SU-DHL-6 (cell line): ENCODE measurements at regions not wholly inside any gene's neighbourhood (a gene's known extent, or its start where the extent isn't known, plus 50 kb on each side); places are given as distances from the start of the nearest gene placed in this dataset.

Experiments
- H2AFZ ChIP-seq: fragments of 200-600 bp; sonication (generic); 2 replicates; pipeline ENCODE4 v1.6.1; 2014; ENCODE audit warnings: low read depth, mild to moderate bottlenecking, moderate library complexity, mixed read lengths, antibody characterized with exemption, low read length; ENCODE audit not compliant: severe bottlenecking
- H3F3A ChIP-seq: fragments of 200-600 bp; shearing (Covaris generic); 2 replicates; pipeline ENCODE4 v1.6.0; 2016; ENCODE audit warnings: antibody characterized with exemption, mild to moderate bottlenecking; ENCODE audit not compliant: insufficient read depth
- H3K27ac ChIP-seq: fragments of 200-600 bp; sonication (generic); 2 replicates; pipeline ENCODE4 v1.5.1; 2016; ENCODE audit warnings: low read depth, mild to moderate bottlenecking, low read length, moderate library complexity, mixed read lengths
- H3K27me3 ChIP-seq: fragments of 200-600 bp; sonication (generic), shearing (Covaris generic); 2 replicates; pipeline ENCODE4 v1.6.0; 2014; ENCODE audit warnings: mild to moderate bottlenecking, low read length
- H3K36me3 ChIP-seq: fragments of 200-600 bp; sonication (generic); 2 replicates; pipeline ENCODE4 v1.6.1; 2014; ENCODE audit warnings: mild to moderate bottlenecking, low read length, mixed read lengths
- H3K4me2 ChIP-seq: fragments of 300-600, 200-600 bp; shearing (Covaris generic), sonication (generic); 2 replicates; pipeline ENCODE4 v1.6.0; 2014; ENCODE audit warnings: low read length, low read depth, mild to moderate bottlenecking; ENCODE audit not compliant: poor library complexity, severe bottlenecking
- H3K4me3 ChIP-seq: fragments of 200-600 bp; sonication (generic); 2 replicates; pipeline ENCODE4 v1.5.1; 2014; ENCODE audit warnings: antibody characterized with exemption, low read length, mild to moderate bottlenecking, mixed read lengths; ENCODE audit not compliant: insufficient read depth, poor library complexity, severe bottlenecking
- H3K79me2 ChIP-seq: fragments of 200-600 bp; sonication (generic); 2 replicates; pipeline ENCODE4 v1.6.1; 2014; ENCODE audit warnings: mild to moderate bottlenecking, low read length, moderate library complexity; ENCODE audit not compliant: insufficient read depth
- H3K9ac ChIP-seq: fragments of 200-600 bp; sonication (generic); 2 replicates; pipeline ENCODE4 v1.7.0; 2014; ENCODE audit warnings: mild to moderate bottlenecking, low read length
- H3K9me2 ChIP-seq: fragments of 200-600 bp; sonication (generic); replicated peaks from 2 replicates; pipeline ENCODE4 v1.6.1; 2014; ENCODE audit warnings: low read length; ENCODE audit not compliant: insufficient read depth
- H3K9me3 ChIP-seq: fragments of 200-600 bp; sonication (generic); 2 replicates; pipeline ENCODE4 v1.6.1; 2014; ENCODE audit warnings: low read length, mixed read lengths; ENCODE audit not compliant: insufficient read depth
- H4K20me1 ChIP-seq: fragments of 200-600 bp; sonication (generic); 2 replicates; pipeline ENCODE4 v1.6.1; 2014; ENCODE audit warnings: low read depth, mild to moderate bottlenecking, antibody characterized with exemption, low read length, moderate library complexity, mixed read lengths
- EZH2phosphoT487 ChIP-seq: fragments of 200-600 bp; sonication (generic), shearing (Covaris generic); conservative IDR thresholded peaks from 2 replicates; pipeline ENCODE4 v1.6.1; 2018; ENCODE audit warnings: mild to moderate bottlenecking, antibody characterized with exemption, low read length, moderate library complexity, mixed read lengths
- TF ChIP-seq, protein P1 (sequence below): fragments of 200-600 bp; sonication (generic); IDR thresholded peaks from one replicate; pipeline ENCODE4 v1.5.1; 2017; ENCODE audit warnings: antibody characterized with exemption, mild to moderate bottlenecking, low read length, moderate library complexity; ENCODE audit not compliant: insufficient read depth, poor library complexity, severe bottlenecking

DNA sequence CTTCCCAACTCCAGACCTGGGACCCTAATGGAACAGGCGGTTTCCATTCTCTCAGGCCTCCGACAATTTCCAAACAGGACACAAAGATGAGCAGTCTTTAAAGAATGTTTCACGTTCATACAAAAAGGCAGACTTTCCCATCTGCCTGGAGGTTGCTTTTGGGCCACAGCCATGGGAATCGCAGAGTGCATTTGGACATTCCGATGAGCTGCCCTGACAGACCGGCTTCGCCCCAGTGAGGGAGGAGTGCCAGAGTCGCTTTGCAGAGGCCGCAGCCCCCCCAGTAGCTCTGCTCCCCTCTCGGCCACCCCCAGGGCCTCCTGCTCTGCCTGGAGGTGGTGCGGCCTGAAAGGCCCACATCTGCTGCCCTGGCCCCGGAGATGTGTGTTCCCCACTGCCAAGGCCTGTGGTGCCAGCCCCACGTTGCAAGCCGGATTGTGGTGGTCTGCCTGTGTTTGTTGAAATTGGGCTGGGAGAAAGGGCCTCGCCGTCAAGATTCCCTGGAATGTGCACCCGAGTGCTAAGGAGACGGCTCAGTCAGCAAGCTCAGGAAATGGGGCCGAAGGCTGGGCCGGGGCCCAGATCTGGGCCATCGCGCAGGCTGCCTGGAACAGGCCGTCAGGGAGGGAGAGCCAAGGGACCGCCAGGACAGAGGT lies 89.8 kb downstream of the C16orf95 start:
- H3K27me3 ChIP-seq: no peaks in the 10 kb centered on the region
- no peak overlapping the region for H2AFZ ChIP-seq
- no peaks in the 10 kb centered on the region for H3K9me3 ChIP-seq
- H3K4me3 ChIP-seq: no peak overlapping the region
- H3K9ac ChIP-seq: no peak overlapping the region
- H3K9me2 ChIP-seq: no peaks in the 10 kb centered on the region
- H3K4me2 ChIP-seq: no peak overlapping the region
- no peaks in the 10 kb centered on the region for H3F3A ChIP-seq
- H3K79me2 ChIP-seq: no peaks in the 10 kb centered on the region
- H3K36me3 ChIP-seq: no peaks in the 10 kb centered on the region
- TF ChIP-seq, protein P1, sequence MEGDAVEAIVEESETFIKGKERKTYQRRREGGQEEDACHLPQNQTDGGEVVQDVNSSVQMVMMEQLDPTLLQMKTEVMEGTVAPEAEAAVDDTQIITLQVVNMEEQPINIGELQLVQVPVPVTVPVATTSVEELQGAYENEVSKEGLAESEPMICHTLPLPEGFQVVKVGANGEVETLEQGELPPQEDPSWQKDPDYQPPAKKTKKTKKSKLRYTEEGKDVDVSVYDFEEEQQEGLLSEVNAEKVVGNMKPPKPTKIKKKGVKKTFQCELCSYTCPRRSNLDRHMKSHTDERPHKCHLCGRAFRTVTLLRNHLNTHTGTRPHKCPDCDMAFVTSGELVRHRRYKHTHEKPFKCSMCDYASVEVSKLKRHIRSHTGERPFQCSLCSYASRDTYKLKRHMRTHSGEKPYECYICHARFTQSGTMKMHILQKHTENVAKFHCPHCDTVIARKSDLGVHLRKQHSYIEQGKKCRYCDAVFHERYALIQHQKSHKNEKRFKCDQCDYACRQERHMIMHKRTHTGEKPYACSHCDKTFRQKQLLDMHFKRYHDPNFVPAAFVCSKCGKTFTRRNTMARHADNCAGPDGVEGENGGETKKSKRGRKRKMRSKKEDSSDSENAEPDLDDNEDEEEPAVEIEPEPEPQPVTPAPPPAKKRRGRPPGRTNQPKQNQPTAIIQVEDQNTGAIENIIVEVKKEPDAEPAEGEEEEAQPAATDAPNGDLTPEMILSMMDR: no peak
- TF ChIP-seq EZH2phosphoT487: no peak
- H4K20me1 ChIP-seq: no peaks in the 10 kb centered on the region
- H3K27ac ChIP-seq: no peak overlapping the region

DNA sequence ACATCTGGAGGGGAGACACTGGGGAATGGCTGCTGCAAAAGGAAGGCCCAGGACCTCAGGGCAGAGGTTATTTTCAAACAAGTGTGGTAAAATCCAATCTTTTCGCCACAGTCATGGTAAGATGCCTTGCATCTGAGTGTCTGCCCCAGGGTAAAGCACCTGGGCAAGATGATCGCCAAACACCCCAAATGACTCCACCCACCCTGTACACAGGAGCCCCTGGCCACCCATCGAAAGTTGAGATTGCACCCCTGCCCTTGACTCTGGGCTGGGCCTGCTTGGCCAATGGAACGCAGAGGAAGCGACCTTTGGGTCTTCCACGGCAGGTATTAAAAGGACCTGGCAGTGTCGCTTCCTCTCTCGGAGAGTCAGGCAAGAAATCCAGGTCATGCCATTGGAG lies 88.8 kb downstream of the C16orf95 start:
- H2AFZ ChIP-seq: no peak overlapping the region
- H3F3A ChIP-seq: no peaks in the 10 kb centered on the region
- no peak for TF ChIP-seq EZH2phosphoT487
- TF ChIP-seq, protein P1: no peak
- H4K20me1 ChIP-seq: no peaks in the 10 kb centered on the region
- no peaks in the 10 kb centered on the region for H3K9me2 ChIP-seq
- H3K4me2 ChIP-seq: no peak overlapping the region
- H3K79me2 ChIP-seq: no peaks in the 10 kb centered on the region
- H3K4me3 ChIP-seq: no peak overlapping the region
- H3K9ac ChIP-seq: no peak overlapping the region
- no peaks in the 10 kb centered on the region for H3K36me3 ChIP-seq
- no peak overlapping the region for H3K27ac ChIP-seq
- H3K9me3 ChIP-seq: no peaks in the 10 kb centered on the region
- no peaks in the 10 kb centered on the region for H3K27me3 ChIP-seq

DNA sequence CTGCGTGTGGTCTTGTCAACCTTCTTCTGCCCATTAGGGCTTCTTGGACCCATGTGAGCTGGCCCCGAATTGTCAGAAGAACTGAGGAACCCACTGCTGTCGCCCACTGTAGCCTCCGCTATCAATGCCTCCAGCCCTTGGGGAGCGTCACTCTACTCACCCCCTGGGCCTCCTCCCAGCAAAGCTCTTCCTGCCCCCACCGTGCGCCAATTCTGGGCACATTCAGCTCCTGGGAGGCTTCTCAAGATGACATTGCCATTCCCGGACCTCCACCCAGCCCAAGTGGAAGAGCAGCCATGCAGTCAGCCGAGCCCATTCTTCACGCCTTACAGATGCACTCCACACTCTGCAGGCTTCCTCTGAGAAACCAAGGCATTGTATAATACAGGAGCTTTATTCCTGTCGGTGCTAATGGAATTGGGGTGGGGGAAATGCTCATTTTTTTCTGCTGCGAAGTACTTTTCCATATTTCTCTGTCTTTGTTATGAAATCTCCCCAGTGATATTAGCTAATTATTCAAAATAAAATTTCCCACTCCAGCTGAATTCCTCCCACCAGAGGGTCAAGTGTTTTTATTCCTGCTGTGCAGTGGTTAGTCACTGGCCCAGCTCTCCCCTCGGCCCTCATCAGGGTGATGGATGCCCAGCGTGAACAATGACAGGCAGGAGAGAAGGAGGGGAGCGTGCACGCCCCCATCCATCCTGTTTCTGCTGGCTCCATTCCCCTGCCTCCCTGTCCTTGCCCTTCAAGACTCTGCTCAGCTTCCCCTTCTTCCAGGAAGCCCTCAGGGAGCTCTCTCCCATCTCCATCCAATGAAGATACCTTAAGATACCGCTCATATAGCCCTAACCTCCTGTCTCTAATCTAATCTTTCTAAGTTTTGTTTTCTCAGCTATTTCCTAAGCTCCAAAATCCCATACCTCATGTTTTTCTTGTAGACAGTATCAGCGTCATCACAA lies 87.7 kb downstream of the C16orf95 start:
- TF ChIP-seq, protein P1: no peak
- no peak for TF ChIP-seq EZH2phosphoT487
- no peaks in the 10 kb centered on the region for H3K9me3 ChIP-seq
- no peaks in the 10 kb centered on the region for H3K27me3 ChIP-seq
- H3F3A ChIP-seq: no peaks in the 10 kb centered on the region
- no peak overlapping the region for H3K4me2 ChIP-seq
- no peaks in the 10 kb centered on the region for H3K79me2 ChIP-seq
- no peak overlapping the region for H3K4me3 ChIP-seq
- H4K20me1 ChIP-seq: no peaks in the 10 kb centered on the region
- H3K36me3 ChIP-seq: no peaks in the 10 kb centered on the region
- no peak overlapping the region for H3K27ac ChIP-seq
- H3K9me2 ChIP-seq: no peaks in the 10 kb centered on the region
- no peak overlapping the region for H3K9ac ChIP-seq
- no peak overlapping the region for H2AFZ ChIP-seq
